ENCODE measurements at regions not wholly inside any gene's neighbourhood (a gene's known extent, or its start where the extent isn't known, plus 50 kb on each side); places are given as distances from the start of the nearest gene placed in this dataset.

- Histone ChIP-seq H3K27me3 (ENCODE audit: control insufficient read depth, insufficient read depth, low read length) (no peaks in the 10 kb centered on the region), H3K27ac (ENCODE audit: low read depth, low read length) (no peak overlapping the region), H3K36me3 (ENCODE audit: control insufficient read depth, insufficient read depth, low read length) (no peaks in the 10 kb centered on the region), H3K4me1 (ENCODE audit: control insufficient read depth, insufficient read depth, low read length) (no peaks in the 10 kb centered on the region), H3K9me3 (ENCODE audit: control insufficient read depth, insufficient read depth, low read depth, low read length) (peaks cover 8% of the 10 kb centered on the region; the same call in 1 of the 2 replicates), H3K4me3 (ENCODE audit: low read depth, low read length) (no peak overlapping the region), H3K9ac (ENCODE audit: low read length) (no peak overlapping the region)
Observed at GRCh38 chr14:34075042-34075744, 124.3 kb upstream of the EGLN3 start.

GRCh38 chr14:34072921-34073320 is 122.0 kb upstream of the EGLN3 start:
- no peak overlapping the region for H3K9ac ChIP-seq (ENCODE audit: low read length)

GRCh38 chr14:34072401-34072800 is 121.5 kb upstream of the EGLN3 start:
- no peak overlapping the region for H3K27ac ChIP-seq (ENCODE audit: low read depth, low read length)

More at GRCh38 chr14:34072921-34073320, 122.0 kb upstream of the EGLN3 start:
- Histone ChIP-seq H3K27me3 (ENCODE audit: control insufficient read depth, insufficient read depth, low read length) (no peaks in the 10 kb centered on the region), H3K4me3 (ENCODE audit: low read depth, low read length) (no peak overlapping the region), H3K4me1 (ENCODE audit: control insufficient read depth, insufficient read depth, low read length) (no peaks in the 10 kb centered on the region), H3K36me3 (ENCODE audit: control insufficient read depth, insufficient read depth, low read length) (no peaks in the 10 kb centered on the region), H3K27ac (ENCODE audit: low read depth, low read length) (no peak overlapping the region), H3K9me3 (ENCODE audit: control insufficient read depth, insufficient read depth, low read depth, low read length) (peaks cover 7% of the 10 kb centered on the region; the same call in 1 of the 2 replicates)

GRCh38 chr14:34070917-34071407 is 120.1 kb upstream of the EGLN3 start:
- Histone ChIP-seq H3K4me1 (ENCODE audit: control insufficient read depth, insufficient read depth, low read length) (no peaks in the 10 kb centered on the region), H3K27ac (ENCODE audit: low read depth, low read length) (no peak overlapping the region), H3K9me3 (ENCODE audit: control insufficient read depth, insufficient read depth, low read depth, low read length) (peaks cover 8% of the 10 kb centered on the region; the same call in 1 of the 2 replicates), H3K27me3 (ENCODE audit: control insufficient read depth, insufficient read depth, low read length) (no peaks in the 10 kb centered on the region), H3K9ac (ENCODE audit: low read length) (no peak overlapping the region), H3K4me3 (ENCODE audit: low read depth, low read length) (no peak overlapping the region), H3K36me3 (ENCODE audit: control insufficient read depth, insufficient read depth, low read length) (no peaks in the 10 kb centered on the region)

More at GRCh38 chr14:34072401-34072800, 121.5 kb upstream of the EGLN3 start:
- H3K9ac ChIP-seq (ENCODE audit: low read length) = no peak overlapping the region
- H3K27me3 ChIP-seq (ENCODE audit: control insufficient read depth, insufficient read depth, low read length) = no peaks in the 10 kb centered on the region
- H3K9me3 ChIP-seq (ENCODE audit: control insufficient read depth, insufficient read depth, low read depth, low read length) = peaks cover 7% of the 10 kb centered on the region; the same call in 1 of the 2 replicates
- H3K4me3 ChIP-seq (ENCODE audit: low read depth, low read length) = no peak overlapping the region
- H3K36me3 ChIP-seq (ENCODE audit: control insufficient read depth, insufficient read depth, low read length) = no peaks in the 10 kb centered on the region
- H3K4me1 ChIP-seq (ENCODE audit: control insufficient read depth, insufficient read depth, low read length) = no peaks in the 10 kb centered on the region

GRCh38 chr14:34069854-34070582 is 119.1 kb upstream of the EGLN3 start:
- H3K36me3 ChIP-seq (ENCODE audit: control insufficient read depth, insufficient read depth, low read length) = no peaks in the 10 kb centered on the region
- H3K9ac ChIP-seq (ENCODE audit: low read length) = no peak overlapping the region
- H3K4me3 ChIP-seq (ENCODE audit: low read depth, low read length) = no peak overlapping the region
- no peaks in the 10 kb centered on the region for H3K27me3 ChIP-seq (ENCODE audit: control insufficient read depth, insufficient read depth, low read length)
- no peak overlapping the region for H3K27ac ChIP-seq (ENCODE audit: low read depth, low read length)
- peaks cover 8% of the 10 kb centered on the region; the same call in 1 of the 2 replicates for H3K9me3 ChIP-seq (ENCODE audit: control insufficient read depth, insufficient read depth, low read depth, low read length)
- H3K4me1 ChIP-seq (ENCODE audit: control insufficient read depth, insufficient read depth, low read length) = no peaks in the 10 kb centered on the region

- Histone ChIP-seq H3K9ac (ENCODE audit: low read length) (no peak overlapping the region), H3K27ac (ENCODE audit: low read depth, low read length) (no peak overlapping the region), H3K36me3 (ENCODE audit: control insufficient read depth, insufficient read depth, low read length) (no peaks in the 10 kb centered on the region), H3K9me3 (ENCODE audit: control insufficient read depth, insufficient read depth, low read depth, low read length) (peaks cover 5% of the 10 kb centered on the region; the same call in 1 of the 2 replicates), H3K4me3 (ENCODE audit: low read depth, low read length) (no peak overlapping the region), H3K27me3 (ENCODE audit: control insufficient read depth, insufficient read depth, low read length) (no peaks in the 10 kb centered on the region), H3K4me1 (ENCODE audit: control insufficient read depth, insufficient read depth, low read length) (no peaks in the 10 kb centered on the region)
Observed at GRCh38 chr14:34067587-34067986, 116.7 kb upstream of the EGLN3 start.

- no peak overlapping the region for H3K9ac ChIP-seq (ENCODE audit: low read length)
- no peaks in the 10 kb centered on the region; the same call in 1 of the 2 replicates for H3K4me1 ChIP-seq (ENCODE audit: control insufficient read depth, insufficient read depth, low read length)
- H3K9me3 ChIP-seq (ENCODE audit: control insufficient read depth, insufficient read depth, low read depth, low read length) = 0 out of 2 replicates have a peak, but pooled peaks cover 2% of the 10 kb centered on the region
- H3K36me3 ChIP-seq (ENCODE audit: control insufficient read depth, insufficient read depth, low read length) = no peaks in the 10 kb centered on the region
- H3K27me3 ChIP-seq (ENCODE audit: control insufficient read depth, insufficient read depth, low read length) = peaks cover 9% of the 10 kb centered on the region
- no peak overlapping the region for H3K27ac ChIP-seq (ENCODE audit: low read depth, low read length)
- no peak overlapping the region for H3K4me3 ChIP-seq (ENCODE audit: low read depth, low read length)
Observed at GRCh38 chr14:34065690-34066391, 115.0 kb upstream of the EGLN3 start.

GRCh38 chr14:34065236-34065635 is 114.4 kb upstream of the EGLN3 start:
- H3K27ac ChIP-seq (ENCODE audit: low read depth, low read length) = no peak overlapping the region

GRCh38 chr14:34064349-34064748 is 113.5 kb upstream of the EGLN3 start:
- Histone ChIP-seq H3K36me3 (ENCODE audit: control insufficient read depth, insufficient read depth, low read length) (no peaks in the 10 kb centered on the region), H3K9ac (ENCODE audit: low read length) (no peak overlapping the region), H3K27ac (ENCODE audit: low read depth, low read length) (no peak overlapping the region), H3K9me3 (ENCODE audit: control insufficient read depth, insufficient read depth, low read depth, low read length) (0 out of 2 replicates have a peak, but pooled peaks cover 2% of the 10 kb centered on the region), H3K4me1 (ENCODE audit: control insufficient read depth, insufficient read depth, low read length) (peaks cover 4% of the 10 kb centered on the region), H3K27me3 (ENCODE audit: control insufficient read depth, insufficient read depth, low read length) (peaks cover 19% of the 10 kb centered on the region), H3K4me3 (ENCODE audit: low read depth, low read length) (no peak overlapping the region)

More at GRCh38 chr14:34065236-34065635, 114.4 kb upstream of the EGLN3 start:
- H3K4me1 ChIP-seq (ENCODE audit: control insufficient read depth, insufficient read depth, low read length) = no peaks in the 10 kb centered on the region; the same call in 1 of the 2 replicates
- H3K27me3 ChIP-seq (ENCODE audit: control insufficient read depth, insufficient read depth, low read length) = peaks cover 15% of the 10 kb centered on the region
- H3K36me3 ChIP-seq (ENCODE audit: control insufficient read depth, insufficient read depth, low read length) = no peaks in the 10 kb centered on the region
- H3K4me3 ChIP-seq (ENCODE audit: low read depth, low read length) = no peak overlapping the region
- no peak overlapping the region for H3K9ac ChIP-seq (ENCODE audit: low read length)
- H3K9me3 ChIP-seq (ENCODE audit: control insufficient read depth, insufficient read depth, low read depth, low read length) = 0 out of 2 replicates have a peak, but pooled peaks cover 2% of the 10 kb centered on the region

GRCh38 chr14:34063470-34064164 is 112.7 kb upstream of the EGLN3 start:
- H3K36me3 ChIP-seq (ENCODE audit: control insufficient read depth, insufficient read depth, low read length) = no peaks in the 10 kb centered on the region
- H3K27me3 ChIP-seq (ENCODE audit: control insufficient read depth, insufficient read depth, low read length) = peaks cover 25% of the 10 kb centered on the region
- no peak overlapping the region for H3K9ac ChIP-seq (ENCODE audit: low read length)
- no peak overlapping the region for H3K4me3 ChIP-seq (ENCODE audit: low read depth, low read length)
- H3K27ac ChIP-seq (ENCODE audit: low read depth, low read length) = no peak overlapping the region
- H3K9me3 ChIP-seq (ENCODE audit: control insufficient read depth, insufficient read depth, low read depth, low read length) = 0 out of 2 replicates have a peak, but pooled peaks cover 2% of the 10 kb centered on the region
- peaks cover 8% of the 10 kb centered on the region for H3K4me1 ChIP-seq (ENCODE audit: control insufficient read depth, insufficient read depth, low read length)
